Panc1 (cell line): ENCODE measurements at regions not wholly inside any gene's neighbourhood (a gene's known extent, or its start where the extent isn't known, plus 50 kb on each side); places are given as distances from the start of the nearest gene placed in this dataset.

Source experiments
- ATAC-seq: fragments of 200-7000 bp; cut with Tn5 transposase; 2 replicates; pipeline ENCODE4 v1.9.1; 2020; ENCODE audit warnings: mild to moderate bottlenecking, moderate library complexity
- BruUV-seq: library from RNA; stranded (reverse); fragments of 400-500 nt; replicated peaks from 2 replicates; lab custom pipeline; 2021; lab: Mats Ljungman, UMichigan
- CTCF ChIA-PET: fragments of 300-600 bp; sonication (Branson Sonifier 250); formaldehyde crosslinking; loops from one replicate; lab custom pipeline; 2022; ENCODE audit warnings: antibody characterized with exemption; lab: Charles Lee
- POLR2A ChIA-PET: fragments of 300-600 bp; sonication (Branson Sonifier 250); formaldehyde crosslinking; loops from one replicate; lab custom pipeline; 2022; ENCODE audit warnings: antibody characterized with exemption; lab: Charles Lee
- DNase-seq: peaks from one replicate; pipeline ENCODE4 v3.0.0-alpha.2; 2010; ENCODE audit warnings: low read depth, low spot score
- H3K27ac ChIP-seq: 2 replicates; pipeline ENCODE4 v1.5.1; 2011; ENCODE audit warnings: mild to moderate bottlenecking, low read length, inconsistent platforms
- H3K27me3 ChIP-seq: fragments of 200-500 bp; sonication (Bioruptor generic); 2 replicates; pipeline ENCODE4 v1.6.0; 2014; ENCODE audit warnings: low read length, inconsistent platforms; ENCODE audit not compliant: control insufficient read depth, insufficient read depth
- H3K36me3 ChIP-seq: fragments of 200-500 bp; sonication (Bioruptor generic); 2 replicates; pipeline ENCODE4 v1.5.1; 2014; ENCODE audit warnings: inconsistent platforms, mild to moderate bottlenecking, low read length, moderate library complexity; ENCODE audit not compliant: control insufficient read depth, insufficient read depth
- H3K4me1 ChIP-seq: 2 replicates; pipeline ENCODE4 v1.5.1; 2011; ENCODE audit warnings: inconsistent platforms, mild to moderate bottlenecking, low read length, moderate library complexity; ENCODE audit not compliant: control insufficient read depth, insufficient read depth
- H3K4me3 ChIP-seq, 2 experiments: 2 replicates each; pipeline ENCODE4 v1.5.1; 2011 to 2012; ENCODE audit warnings: low read depth in 2 of 2, low read length in 2 of 2, mild to moderate bottlenecking in 2 of 2, inconsistent platforms in 1 of 2, moderate library complexity in 1 of 2
- H3K9me3 ChIP-seq: fragments of 200-500 bp; sonication (Bioruptor generic); 2 replicates; pipeline ENCODE4 v1.5.1; 2014; ENCODE audit warnings: low read depth, mild to moderate bottlenecking, inconsistent platforms, low read length, moderate library complexity; ENCODE audit not compliant: control insufficient read depth, insufficient read depth
- POLR2AphosphoS5 ChIP-seq: IDR thresholded peaks from 2 replicates; pipeline ENCODE4 v1.6.1; 2012; ENCODE audit warnings: mild to moderate bottlenecking, low read depth, low read length, moderate library complexity
- SIN3A ChIP-seq: IDR thresholded peaks from 2 replicates; pipeline ENCODE4 v1.6.1; 2012; ENCODE audit warnings: low read depth, mild to moderate bottlenecking, low read length, moderate library complexity, borderline replicate concordance; ENCODE audit not compliant: insufficient read depth
- TCF7L2 ChIP-seq: IDR thresholded peaks from 2 replicates; pipeline ENCODE4 v1.6.1; 2011; ENCODE audit warnings: mild to moderate bottlenecking, low read depth, low read length, inconsistent platforms
- in situ Hi-C: cut with HindIII; loops from 2 replicates; pipeline ENCODE4 v1.10.0; 2016; ENCODE audit warnings: low sequenced_read_pairs, low pct_unique_long_range_greater_than_20kb
- intact Hi-C: fragments of 100-400 bp; cut with micrococcal nuclease; formaldehyde crosslinking; loops from one replicate; pipeline ENCODE4 v1.10.0; 2022; ENCODE audit not compliant: unreplicated experiment
- TF ChIP-seq, protein P1 (sequence below): fragments of 450-650 bp; IDR thresholded peaks from 2 replicates; pipeline ENCODE4 v1.5.1; 2017; ENCODE audit warnings: mild to moderate bottlenecking
- TF ChIP-seq, protein P2 (sequence below), 2 experiments: IDR thresholded peaks; 2 replicates each; pipeline ENCODE4 v1.6.1; 2011 to 2012; ENCODE audit warnings: low read depth in 2 of 2, control low read depth in 1 of 2, low read length in 1 of 2, mild to moderate bottlenecking in 1 of 2, moderate library complexity in 1 of 2; ENCODE audit not compliant: insufficient read depth in 1 of 2

DNA sequence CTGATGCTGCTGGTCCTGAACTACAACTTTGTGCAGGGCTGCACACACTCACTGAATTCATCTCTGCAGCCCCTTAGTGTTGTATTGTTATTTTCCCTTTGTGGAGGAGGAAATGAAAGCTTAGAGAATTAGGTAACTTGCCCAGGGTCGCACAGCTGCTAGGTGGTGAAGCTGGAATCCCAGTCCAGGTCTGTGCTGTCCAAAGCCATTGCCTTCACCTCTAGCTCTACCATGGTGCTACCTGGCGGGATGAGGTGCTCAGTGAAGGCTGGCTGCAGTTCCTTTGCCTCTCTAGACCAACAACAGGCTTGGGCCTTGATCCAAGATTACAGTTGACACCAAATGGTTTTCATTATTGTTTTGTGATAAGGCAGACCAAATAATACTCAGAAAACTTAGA lies 177.8 kb upstream of the PITX1 start:
- Histone ChIP-seq H3K4me3 (no peak overlapping the region), H3K27me3 (no peaks in the 10 kb centered on the region), H3K36me3 (no peaks in the 10 kb centered on the region), H3K4me1 (no peaks in the 10 kb centered on the region; the same call in 1 of the 2 replicates), H3K27ac (no peak overlapping the region), H3K9me3 (no peaks in the 10 kb centered on the region)
- DNase-seq, result no peak
- intact Hi-C loops, result no loop called here
- in situ Hi-C loops, result no loop called here
- CTCF ChIA-PET, result no interaction called here
- ATAC-seq, result no peak
- TF ChIP-seq, protein P1, sequence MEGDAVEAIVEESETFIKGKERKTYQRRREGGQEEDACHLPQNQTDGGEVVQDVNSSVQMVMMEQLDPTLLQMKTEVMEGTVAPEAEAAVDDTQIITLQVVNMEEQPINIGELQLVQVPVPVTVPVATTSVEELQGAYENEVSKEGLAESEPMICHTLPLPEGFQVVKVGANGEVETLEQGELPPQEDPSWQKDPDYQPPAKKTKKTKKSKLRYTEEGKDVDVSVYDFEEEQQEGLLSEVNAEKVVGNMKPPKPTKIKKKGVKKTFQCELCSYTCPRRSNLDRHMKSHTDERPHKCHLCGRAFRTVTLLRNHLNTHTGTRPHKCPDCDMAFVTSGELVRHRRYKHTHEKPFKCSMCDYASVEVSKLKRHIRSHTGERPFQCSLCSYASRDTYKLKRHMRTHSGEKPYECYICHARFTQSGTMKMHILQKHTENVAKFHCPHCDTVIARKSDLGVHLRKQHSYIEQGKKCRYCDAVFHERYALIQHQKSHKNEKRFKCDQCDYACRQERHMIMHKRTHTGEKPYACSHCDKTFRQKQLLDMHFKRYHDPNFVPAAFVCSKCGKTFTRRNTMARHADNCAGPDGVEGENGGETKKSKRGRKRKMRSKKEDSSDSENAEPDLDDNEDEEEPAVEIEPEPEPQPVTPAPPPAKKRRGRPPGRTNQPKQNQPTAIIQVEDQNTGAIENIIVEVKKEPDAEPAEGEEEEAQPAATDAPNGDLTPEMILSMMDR, result no peak
- no peak for TF ChIP-seq SIN3A
- no peak for TF ChIP-seq TCF7L2
- TF ChIP-seq POLR2AphosphoS5, result no peak
- TF ChIP-seq, protein P2, sequence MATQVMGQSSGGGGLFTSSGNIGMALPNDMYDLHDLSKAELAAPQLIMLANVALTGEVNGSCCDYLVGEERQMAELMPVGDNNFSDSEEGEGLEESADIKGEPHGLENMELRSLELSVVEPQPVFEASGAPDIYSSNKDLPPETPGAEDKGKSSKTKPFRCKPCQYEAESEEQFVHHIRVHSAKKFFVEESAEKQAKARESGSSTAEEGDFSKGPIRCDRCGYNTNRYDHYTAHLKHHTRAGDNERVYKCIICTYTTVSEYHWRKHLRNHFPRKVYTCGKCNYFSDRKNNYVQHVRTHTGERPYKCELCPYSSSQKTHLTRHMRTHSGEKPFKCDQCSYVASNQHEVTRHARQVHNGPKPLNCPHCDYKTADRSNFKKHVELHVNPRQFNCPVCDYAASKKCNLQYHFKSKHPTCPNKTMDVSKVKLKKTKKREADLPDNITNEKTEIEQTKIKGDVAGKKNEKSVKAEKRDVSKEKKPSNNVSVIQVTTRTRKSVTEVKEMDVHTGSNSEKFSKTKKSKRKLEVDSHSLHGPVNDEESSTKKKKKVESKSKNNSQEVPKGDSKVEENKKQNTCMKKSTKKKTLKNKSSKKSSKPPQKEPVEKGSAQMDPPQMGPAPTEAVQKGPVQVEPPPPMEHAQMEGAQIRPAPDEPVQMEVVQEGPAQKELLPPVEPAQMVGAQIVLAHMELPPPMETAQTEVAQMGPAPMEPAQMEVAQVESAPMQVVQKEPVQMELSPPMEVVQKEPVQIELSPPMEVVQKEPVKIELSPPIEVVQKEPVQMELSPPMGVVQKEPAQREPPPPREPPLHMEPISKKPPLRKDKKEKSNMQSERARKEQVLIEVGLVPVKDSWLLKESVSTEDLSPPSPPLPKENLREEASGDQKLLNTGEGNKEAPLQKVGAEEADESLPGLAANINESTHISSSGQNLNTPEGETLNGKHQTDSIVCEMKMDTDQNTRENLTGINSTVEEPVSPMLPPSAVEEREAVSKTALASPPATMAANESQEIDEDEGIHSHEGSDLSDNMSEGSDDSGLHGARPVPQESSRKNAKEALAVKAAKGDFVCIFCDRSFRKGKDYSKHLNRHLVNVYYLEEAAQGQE (IDR thresholded peaks at IDR 0.05; ENCODE audit: insufficient read depth in 1 of 2, low read depth in 2 of 2, low read length in 1 of 2), result no peak
- BruUV-seq, result no TSS peak
- POLR2A ChIA-PET, result no interaction called here

DNA sequence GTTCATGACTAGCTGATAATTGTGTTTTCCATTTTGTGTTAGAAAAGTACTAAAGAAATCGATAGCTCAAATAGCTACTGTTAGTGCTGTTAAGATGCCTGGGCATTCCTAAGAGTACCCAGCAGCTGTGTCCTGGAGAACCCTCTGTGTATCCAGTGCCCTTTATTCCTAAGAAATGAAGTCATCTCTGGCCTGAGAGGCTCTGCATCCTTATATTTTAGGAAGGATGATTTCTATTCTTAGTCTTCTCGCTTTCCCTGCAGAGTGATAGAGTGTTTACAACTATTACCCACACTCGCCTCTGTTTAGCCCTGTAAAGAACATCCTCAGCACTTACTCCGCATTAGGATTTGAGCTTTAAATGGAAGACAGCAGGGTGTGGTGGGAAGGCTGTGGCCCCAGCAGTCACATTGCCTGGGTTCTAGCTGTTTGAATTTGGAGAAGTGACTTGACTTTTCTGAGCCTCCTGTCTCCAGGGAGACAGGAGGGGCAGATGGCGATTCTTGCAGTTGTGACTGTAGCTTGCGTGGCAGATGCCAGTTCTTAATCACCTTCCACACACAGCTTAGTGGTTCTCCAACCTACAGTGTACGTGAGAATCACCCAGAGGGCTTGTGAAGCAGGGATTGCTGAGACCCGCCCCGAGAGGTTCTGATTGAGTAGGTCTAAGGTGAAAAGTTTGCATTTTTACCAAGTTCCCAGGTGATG lies 177.2 kb upstream of the PITX1 start:
- DNase-seq, result no peak
- ChIA-PET CTCF (no interaction called here), POLR2A (no interaction called here)
- BruUV-seq, result no TSS peak
- intact Hi-C loops (no loop called here), in situ Hi-C loops (no loop called here)
- Histone ChIP-seq H3K4me1 (no peaks in the 10 kb centered on the region; the same call in 1 of the 2 replicates), H3K27me3 (no peaks in the 10 kb centered on the region), H3K36me3 (no peaks in the 10 kb centered on the region), H3K9me3 (no peaks in the 10 kb centered on the region), H3K4me3 (no peak overlapping the region), H3K27ac (no peak overlapping the region)
- TF ChIP-seq, protein P1, result no peak
- TF ChIP-seq, protein P2 (IDR thresholded peaks at IDR 0.05; ENCODE audit: insufficient read depth in 1 of 2, low read depth in 2 of 2, low read length in 1 of 2), result no peak
- TF ChIP-seq SIN3A, result no peak
- TF ChIP-seq TCF7L2, result no peak
- no peak for ATAC-seq
